Activated effector memory CD4-positive, alpha-beta T cell treated with anti-CD3 and anti-CD28 coated beads, Interleukin-2, amount 50 U/mL, for 16 hours (primary cell): ENCODE measurements at regions not wholly inside any gene's neighbourhood (a gene's known extent, or its start where the extent isn't known, plus 50 kb on each side); places are given as distances from the start of the nearest gene placed in this dataset.
"Not testable (repeated sequence)": the region's sequence is repeated elsewhere in the genome, so short reads cannot be mapped to it uniquely, and the experiment has no call there.

Experiments
- DNase-seq: peaks from one replicate; pipeline ENCODE4 v3.0.0-alpha.2; 2020

GRCh38 chr20:25862967-25863530 lies 166.4 kb upstream of the ZNF337 start:
- peak; percentile 92 for DNase-seq

- DNase-seq = no peak
Measured at GRCh38 chr20:25860531-25861150, 164.0 kb upstream of the ZNF337 start.

- peak; percentile 91 for DNase-seq
Measured at GRCh38 chr20:25859649-25860530, 163.2 kb upstream of the ZNF337 start.

- no peak for DNase-seq
Measured at GRCh38 chr20:25858495-25859425, 162.1 kb upstream of the ZNF337 start.

- not testable (repeated sequence) for DNase-seq
Measured at GRCh38 chr20:25857091-25857788, 160.6 kb upstream of the ZNF337 start.

GRCh38 chr20:25856256-25856884 lies 159.7 kb upstream of the ZNF337 start:
- DNase-seq = no peak

GRCh38 chr20:25855451-25856156 lies 159.0 kb upstream of the ZNF337 start:
- DNase-seq = not testable (repeated sequence)

GRCh38 chr20:25854666-25855065 lies 158.0 kb upstream of the ZNF337 start:
- DNase-seq = not testable (repeated sequence)

GRCh38 chr20:25853718-25854388 lies 157.2 kb upstream of the ZNF337 start:
- peak; percentile 94 for DNase-seq

- DNase-seq = not testable (repeated sequence)
Measured at GRCh38 chr20:25852968-25853717, 156.5 kb upstream of the ZNF337 start.

GRCh38 chr20:25850133-25850532 lies 153.5 kb upstream of the ZNF337 start:
- not testable (repeated sequence) for DNase-seq

- peak; percentile 51 for DNase-seq
Measured at GRCh38 chr20:25848222-25848621, 151.6 kb upstream of the ZNF337 start.

- DNase-seq = not testable (repeated sequence)
Measured at GRCh38 chr20:25844640-25845039, 148.0 kb upstream of the ZNF337 start.

- DNase-seq = not testable (repeated sequence)
Measured at GRCh38 chr20:25813511-25813910, 116.9 kb upstream of the ZNF337 start.

GRCh38 chr20:25798174-25798993 lies 101.7 kb upstream of the ZNF337 start:
- not testable (repeated sequence) for DNase-seq

GRCh38 chr20:25797062-25797461 lies 100.4 kb upstream of the ZNF337 start:
- not testable (repeated sequence) for DNase-seq

GRCh38 chr20:25777241-25777640 lies 80.6 kb upstream of the ZNF337 start:
- not testable (repeated sequence) for DNase-seq

GRCh38 chr20:25774711-25775110 lies 78.1 kb upstream of the ZNF337 start:
- not testable (repeated sequence) for DNase-seq
